ENCODE measurements at regions not wholly inside any gene's neighbourhood (a gene's known extent, or its start where the extent isn't known, plus 50 kb on each side); places are given as distances from the start of the nearest gene placed in this dataset.
"Not testable (repeated sequence)": the region's sequence is repeated elsewhere in the genome, so short reads cannot be mapped to it uniquely, and the experiment has no call there.

- DNase-seq (ENCODE audit: low spot score) (no peak), ATAC-seq (no peak)
Observed at GRCh38 chr9:38259056-38259455, 133.4 kb upstream of the ALDH1B1 start.

GRCh38 chr9:38257626-38258215 is 134.8 kb upstream of the ALDH1B1 start:
- no peak for ATAC-seq
- no peak for DNase-seq (ENCODE audit: low spot score)

GRCh38 chr9:38256461-38256860 is 136.0 kb upstream of the ALDH1B1 start:
- ATAC-seq, result no peak

GRCh38 chr9:38255599-38255998 is 136.9 kb upstream of the ALDH1B1 start:
- DNase-seq (ENCODE audit: low spot score), result no peak
- no peak for ATAC-seq

More at GRCh38 chr9:38256461-38256860, 136.0 kb upstream of the ALDH1B1 start:
- no peak for DNase-seq (ENCODE audit: low spot score)

- DNase-seq (ENCODE audit: low spot score) (no peak), ATAC-seq (no peak)
Observed at GRCh38 chr9:38254756-38255155, 137.7 kb upstream of the ALDH1B1 start.

GRCh38 chr9:38254151-38254550 is 138.4 kb upstream of the ALDH1B1 start:
- ATAC-seq (no peak), DNase-seq (ENCODE audit: low spot score) (no peak)

GRCh38 chr9:38253200-38253599 is 139.3 kb upstream of the ALDH1B1 start:
- ATAC-seq, result no peak
- no peak for DNase-seq (ENCODE audit: low spot score)

GRCh38 chr9:38251036-38251860 is 141.3 kb upstream of the ALDH1B1 start:
- DNase-seq (ENCODE audit: low spot score), result no peak
- no peak for ATAC-seq

- ATAC-seq, result no peak
- DNase-seq (ENCODE audit: low spot score), result peak; percentile 2
Observed at GRCh38 chr9:38250279-38251035, 142.0 kb upstream of the ALDH1B1 start.

- ATAC-seq (no peak), DNase-seq (ENCODE audit: low spot score) (peak; percentile 22)
Observed at GRCh38 chr9:38249587-38250210, 142.8 kb upstream of the ALDH1B1 start.

GRCh38 chr9:38249049-38249448 is 143.5 kb upstream of the ALDH1B1 start:
- no peak for DNase-seq (ENCODE audit: low spot score)
- no peak for ATAC-seq

GRCh38 chr9:38246833-38247232 is 145.7 kb upstream of the ALDH1B1 start:
- ATAC-seq, result no peak
- no peak for DNase-seq (ENCODE audit: low spot score)

- DNase-seq (ENCODE audit: low spot score), result no peak
- no peak for ATAC-seq
Observed at GRCh38 chr9:38244971-38245370, 147.5 kb upstream of the ALDH1B1 start.

GRCh38 chr9:38243993-38244392 is 148.5 kb upstream of the ALDH1B1 start:
- ATAC-seq (no peak), DNase-seq (ENCODE audit: low spot score) (no peak)

- DNase-seq (ENCODE audit: low spot score); ATAC-seq: not testable (repeated sequence)
Observed at GRCh38 chr9:38242151-38242550, 150.4 kb upstream of the ALDH1B1 start.

- DNase-seq (ENCODE audit: low spot score), result no peak
Observed at GRCh38 chr9:38240051-38240450, 152.5 kb upstream of the ALDH1B1 start.

GRCh38 chr9:38235244-38235643 is 157.3 kb upstream of the ALDH1B1 start:
- DNase-seq (ENCODE audit: low spot score) (no peak), ATAC-seq (no peak)

More at GRCh38 chr9:38240051-38240450, 152.5 kb upstream of the ALDH1B1 start:
- ATAC-seq, result no peak

GRCh38 chr9:38234479-38235170 is 157.9 kb upstream of the ALDH1B1 start:
- no peak for DNase-seq (ENCODE audit: low spot score)

GRCh38 chr9:38233796-38234355 is 158.6 kb upstream of the ALDH1B1 start:
- no peak for DNase-seq (ENCODE audit: low spot score)
- no peak for ATAC-seq

More at GRCh38 chr9:38234479-38235170, 157.9 kb upstream of the ALDH1B1 start:
- ATAC-seq, result no peak

- DNase-seq (ENCODE audit: low spot score) (no peak), ATAC-seq (no peak)
Observed at GRCh38 chr9:38233343-38233742, 159.2 kb upstream of the ALDH1B1 start.

Data from left lobe of liver (tissue), 2 donors.